Frontal cortex (tissue), 3 donors: ENCODE measurements at regions not wholly inside any gene's neighbourhood (a gene's known extent, or its start where the extent isn't known, plus 50 kb on each side); places are given as distances from the start of the nearest gene placed in this dataset.

Experiments
- DNase-seq, 2 donors: peaks; one replicate each; pipeline ENCODE4 v3.0.0; 2012; ENCODE audit warnings: low spot score in 2 of 2
- FAIRE-seq: peaks from 2 replicates; lab custom pipeline; 2012; peaks lifted over from hg19 to GRCh38; lab: Jason Lieb, UNC
- donor health status: control.
- donor health status: control.
- donor health status: control.

DNA sequence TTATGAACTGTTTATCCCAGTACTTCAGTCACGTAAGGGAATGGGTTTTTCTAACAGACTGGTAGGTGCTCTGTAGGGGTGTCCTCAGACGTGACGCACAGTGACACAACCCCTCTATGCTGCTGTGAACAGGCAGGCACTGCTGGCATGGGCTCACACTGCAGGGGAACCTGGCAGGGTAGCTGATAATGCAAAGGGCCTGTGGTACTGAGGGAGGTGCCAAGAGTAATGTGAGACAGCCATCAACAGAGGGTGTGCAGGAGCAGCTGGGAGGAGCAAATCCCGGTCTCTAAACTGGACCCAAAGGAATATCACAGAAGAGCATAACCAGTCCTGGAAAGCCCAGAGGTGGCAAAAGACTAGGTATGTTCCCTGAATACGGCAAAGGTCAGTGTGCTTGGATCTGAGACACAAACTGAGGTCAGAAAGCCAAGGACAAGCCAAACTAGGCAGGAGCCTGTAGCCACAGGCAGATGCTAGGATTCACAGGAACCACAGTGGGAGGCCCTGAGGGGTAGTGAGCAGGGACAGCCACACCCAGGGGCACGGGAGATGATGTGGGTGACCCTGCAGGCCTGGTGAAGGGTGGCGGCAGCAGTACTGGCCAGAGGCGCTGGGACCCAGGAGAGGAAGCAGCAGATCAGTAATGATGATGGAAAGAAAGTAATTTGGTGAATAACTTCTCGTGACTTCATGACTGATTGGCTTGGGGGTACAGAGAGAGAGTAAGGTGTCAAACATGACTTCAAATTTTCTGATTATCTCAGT, 248.1 kb upstream of the CHRNA7 start:
- no peak for FAIRE-seq
- no peak for DNase-seq

- DNase-seq (no peak), FAIRE-seq (no peak)
Measured at GRCh38 chr15:31782951-31783350, 247.4 kb upstream of the CHRNA7 start.

GRCh38 chr15:31786360-31786759, 244.0 kb upstream of the CHRNA7 start:
- FAIRE-seq (no peak), DNase-seq (no peak)

DNA sequence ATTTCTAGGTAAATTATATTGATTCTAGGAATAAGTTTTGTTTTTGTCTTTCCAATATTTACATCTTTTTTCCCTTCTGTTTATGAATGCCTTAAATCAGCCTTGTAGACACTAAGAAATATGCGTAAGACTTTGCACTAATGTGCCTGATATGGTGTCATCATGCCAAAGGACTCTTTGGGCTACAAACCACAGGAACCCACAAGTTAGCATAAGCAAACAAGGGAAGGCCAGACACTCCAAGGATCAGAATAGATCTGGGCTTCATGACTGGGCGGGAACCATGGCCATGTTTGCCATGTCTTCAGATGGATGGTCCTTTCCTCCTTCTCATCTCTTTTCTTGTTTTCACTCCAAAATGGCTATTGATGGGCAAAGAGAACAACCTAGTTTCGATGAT, 242.2 kb upstream of the CHRNA7 start:
- no peak for DNase-seq
- no peak for FAIRE-seq

- DNase-seq: no peak
- no peak for FAIRE-seq
Measured at GRCh38 chr15:31792611-31793199, 237.6 kb upstream of the CHRNA7 start.

DNA sequence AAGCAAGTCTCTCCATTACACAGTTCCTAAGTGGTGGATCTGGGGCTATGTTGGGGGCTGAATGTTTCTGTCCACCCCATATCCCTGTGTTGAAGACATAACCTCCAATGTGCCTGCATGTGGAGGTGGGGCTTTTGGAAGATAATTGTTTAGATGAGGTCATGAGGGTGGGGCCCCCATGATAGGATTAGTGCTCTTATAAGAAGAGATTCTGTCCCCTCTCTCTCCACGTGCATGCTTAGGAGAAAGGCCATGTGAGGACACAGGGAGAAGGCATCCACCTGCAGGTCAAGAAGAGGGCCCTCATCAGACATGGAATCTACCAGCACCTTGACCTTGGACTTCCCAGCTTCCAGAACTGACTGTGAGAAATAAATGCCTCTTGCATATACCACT, 231.0 kb upstream of the CHRNA7 start:
- DNase-seq: no peak
- no peak for FAIRE-seq

DNA sequence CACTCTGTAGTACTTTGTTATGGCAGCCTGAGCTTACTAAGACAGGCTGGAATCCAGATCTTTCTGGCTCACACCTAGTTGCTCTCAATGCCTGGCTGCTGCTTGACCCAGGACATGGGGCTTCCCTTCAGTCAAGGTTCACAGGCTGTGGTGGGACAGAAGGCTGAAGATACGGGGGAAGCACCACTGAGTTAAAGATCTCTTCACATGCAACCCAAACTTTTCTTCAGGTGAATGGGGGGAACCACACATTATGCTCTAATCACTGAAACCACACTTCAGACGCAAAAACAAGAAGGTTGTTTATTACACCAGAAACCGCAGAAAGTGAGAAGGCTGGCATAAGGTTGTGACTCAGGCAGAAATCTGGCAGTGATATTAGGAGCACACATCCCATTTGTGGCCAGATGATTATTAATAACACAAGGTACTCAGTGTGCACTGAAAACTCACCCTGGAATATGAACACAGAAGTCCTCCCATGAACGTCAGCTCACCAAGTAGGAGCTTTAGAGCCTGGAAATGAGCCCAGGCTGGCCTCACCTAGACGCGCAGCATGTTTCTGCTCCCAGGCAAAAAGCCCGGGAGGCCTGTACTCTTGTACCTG, 230.5 kb upstream of the CHRNA7 start:
- DNase-seq: no peak
- FAIRE-seq: no peak

- DNase-seq (no peak), FAIRE-seq (no peak)
Measured at GRCh38 chr15:31801152-31801551, 229.2 kb upstream of the CHRNA7 start.

GRCh38 chr15:31802761-31803160, 227.6 kb upstream of the CHRNA7 start:
- FAIRE-seq: no peak
- DNase-seq: no peak

GRCh38 chr15:31803388-31803884, 226.9 kb upstream of the CHRNA7 start:
- DNase-seq (no peak), FAIRE-seq (no peak)

DNA sequence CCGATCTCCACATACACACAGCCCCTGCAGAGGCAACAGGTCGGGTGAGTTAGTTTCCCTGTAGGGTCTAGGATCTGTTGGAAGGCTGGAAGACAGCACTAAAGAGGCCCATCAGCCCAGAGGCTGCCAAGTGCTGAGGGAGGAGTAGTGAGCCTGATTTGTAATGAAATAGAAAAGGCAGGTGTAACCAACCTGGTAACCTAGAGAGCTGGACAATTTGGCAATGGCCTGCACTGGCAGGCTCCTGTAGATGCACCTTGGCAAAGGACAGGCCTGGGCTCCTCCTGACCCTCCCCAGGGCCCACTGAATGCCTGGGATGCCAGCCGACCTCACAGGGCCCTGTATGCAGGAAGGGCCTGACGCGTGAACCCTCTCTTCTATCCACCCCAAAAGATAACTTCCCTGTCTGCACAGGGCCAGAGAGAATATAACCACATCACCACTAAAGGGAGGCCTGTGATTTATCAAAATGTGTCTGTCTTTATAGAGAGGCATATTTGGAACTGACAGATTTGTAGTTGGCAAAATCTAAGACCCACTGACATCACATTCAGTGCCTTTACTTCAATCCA, 225.1 kb upstream of the CHRNA7 start:
- DNase-seq (no peak), FAIRE-seq (no peak)

GRCh38 chr15:31806106-31806505, 224.2 kb upstream of the CHRNA7 start:
- DNase-seq (no peak), FAIRE-seq (no peak)

GRCh38 chr15:31811641-31812040, 218.7 kb upstream of the CHRNA7 start:
- peak in 1 of 2 donors; percentile 34 for DNase-seq
- FAIRE-seq: no peak

DNA sequence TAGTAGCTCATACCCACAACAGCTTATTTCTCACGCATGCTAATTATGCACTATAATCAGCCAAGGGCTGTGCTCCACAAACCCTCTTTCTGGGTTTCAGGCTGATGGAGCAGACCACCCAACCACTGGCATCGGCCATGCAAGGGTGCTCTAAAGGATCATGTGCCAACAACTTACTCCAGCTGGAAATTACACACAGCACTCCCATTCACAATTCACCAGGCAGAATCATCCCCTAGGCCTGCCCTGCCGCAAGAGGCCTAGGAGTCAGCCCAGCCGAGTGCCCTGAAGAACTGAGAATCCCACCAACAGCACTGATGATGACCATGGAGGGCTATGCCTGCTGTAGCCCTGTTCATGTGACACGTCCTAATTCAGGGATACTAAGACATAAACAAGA, 216.2 kb upstream of the CHRNA7 start:
- no peak for DNase-seq
- no peak for FAIRE-seq

- DNase-seq: no peak
- no peak for FAIRE-seq
Measured at GRCh38 chr15:31815411-31816155, 214.7 kb upstream of the CHRNA7 start.

DNA sequence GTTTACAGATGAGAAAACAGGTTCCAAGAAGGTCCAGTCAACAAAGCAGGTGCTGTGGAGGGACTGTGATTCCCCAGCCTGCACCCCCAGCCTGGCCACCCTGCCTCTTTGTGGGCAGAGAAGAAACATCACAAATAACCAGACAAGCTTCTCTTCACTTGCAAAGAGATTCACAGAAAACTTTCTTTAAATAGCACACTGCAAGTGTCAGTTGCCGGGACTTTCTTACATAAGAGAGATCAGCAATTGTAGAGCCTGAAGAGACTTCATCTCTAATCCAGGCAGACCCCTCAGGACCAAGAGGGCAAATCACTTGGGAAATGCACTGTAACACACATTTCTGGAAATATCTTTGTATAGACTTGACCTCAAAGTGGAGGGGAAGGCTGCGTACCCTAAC, 207.9 kb upstream of the CHRNA7 start:
- DNase-seq (no peak), FAIRE-seq (no peak)

GRCh38 chr15:31824024-31824423, 206.3 kb upstream of the CHRNA7 start:
- FAIRE-seq (no peak), DNase-seq (no peak)

DNA sequence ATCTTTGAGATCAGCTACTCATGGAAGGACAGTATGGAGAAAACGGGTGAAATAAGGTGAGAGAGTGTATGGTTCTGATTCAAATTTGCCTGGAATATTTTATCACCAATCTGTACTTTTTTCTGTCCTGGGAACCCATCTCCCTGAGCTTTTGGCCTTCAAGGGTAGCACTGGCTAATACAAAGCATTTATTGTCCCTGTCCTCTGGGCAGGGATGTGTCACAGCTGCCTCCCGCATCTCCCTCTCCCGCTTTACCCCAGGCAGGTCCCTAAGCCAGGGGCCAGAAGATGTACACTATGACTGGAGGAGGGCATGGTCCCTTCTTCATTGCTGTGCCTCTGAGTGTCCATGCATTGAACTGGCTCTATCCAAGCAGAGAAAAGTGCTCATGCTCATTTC, 201.7 kb upstream of the CHRNA7 start:
- no peak for FAIRE-seq
- no peak for DNase-seq

GRCh38 chr15:31830591-31830990, 199.7 kb upstream of the CHRNA7 start:
- DNase-seq (no peak), FAIRE-seq (no peak)

- FAIRE-seq: no peak
- DNase-seq: no peak
Measured at GRCh38 chr15:31831596-31831995, 198.7 kb upstream of the CHRNA7 start.
